Activated naive CD8-positive, alpha-beta T cell (primary cell): ENCODE measurements at regions not wholly inside any gene's neighbourhood (a gene's known extent, or its start where the extent isn't known, plus 50 kb on each side); places are given as distances from the start of the nearest gene placed in this dataset.

Source experiments
- H3K27ac Mint-ChIP-seq: one replicate; pipeline ENCODE4 v1.8.0; 2021; ENCODE audit warnings: mixed read lengths
- H3K27me3 Mint-ChIP-seq: one replicate; pipeline ENCODE4 v1.8.0; 2021; ENCODE audit warnings: mixed read lengths
- H3K36me3 Mint-ChIP-seq: one replicate; pipeline ENCODE4 v1.8.0; 2021; ENCODE audit warnings: mixed read lengths
- H3K4me1 Mint-ChIP-seq: one replicate; pipeline ENCODE4 v1.8.0; 2021; ENCODE audit warnings: low read depth, mixed read lengths
- H3K4me3 Mint-ChIP-seq: one replicate; pipeline ENCODE4 v1.8.0; 2021; ENCODE audit warnings: mild to moderate bottlenecking, mixed read lengths
- H3K9me3 Mint-ChIP-seq: one replicate; pipeline ENCODE4 v1.8.0; 2021; ENCODE audit warnings: low read depth, mixed read lengths

DNA sequence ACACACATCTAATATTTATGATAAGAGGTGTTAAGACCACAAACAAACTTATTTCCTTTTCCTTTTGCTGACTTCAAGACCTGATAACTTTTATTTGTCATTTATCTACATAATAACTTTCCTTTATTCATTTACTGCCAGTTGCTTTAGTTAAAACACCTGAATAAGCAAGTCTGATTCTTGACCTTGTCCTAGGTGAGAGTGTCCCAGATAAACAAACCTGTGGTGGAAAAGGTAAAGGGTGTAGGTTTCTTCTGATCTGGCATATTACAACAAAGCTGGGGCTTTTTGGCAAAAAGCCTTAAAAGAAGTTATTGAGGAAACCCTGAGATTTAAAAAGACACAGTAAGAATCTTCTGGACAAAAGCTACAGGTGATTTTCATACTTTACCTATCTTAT, 191.5 kb downstream of the ZBBX start:
- Mint-ChIP-seq H3K4me3 (no peak overlapping the region), H3K4me1 (no peaks in the 10 kb centered on the region), H3K36me3 (no peaks in the 10 kb centered on the region), H3K27ac (no peak overlapping the region), H3K9me3 (peaks cover 19% of the 10 kb centered on the region), H3K27me3 (no peaks in the 10 kb centered on the region)

DNA sequence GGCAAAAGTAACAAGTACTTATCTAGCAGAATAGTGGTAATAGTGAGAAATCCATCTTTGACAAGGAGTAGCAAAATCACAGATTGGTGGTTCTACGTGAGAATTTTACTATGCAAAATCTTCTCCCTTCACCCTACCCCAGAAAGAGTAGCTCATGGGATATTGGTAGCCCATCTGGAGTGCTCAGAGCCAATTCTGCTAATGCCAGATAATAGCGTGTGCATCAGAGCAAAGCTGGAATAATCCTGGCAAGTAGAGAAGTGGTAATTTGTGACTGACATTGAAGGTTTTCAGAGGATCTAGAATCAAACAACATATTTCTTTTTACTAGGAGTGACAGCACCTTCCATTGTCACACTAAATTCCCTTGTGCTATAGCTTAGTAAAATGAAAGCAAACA, 192.9 kb downstream of the ZBBX start:
- H3K4me1 Mint-ChIP-seq: no peaks in the 10 kb centered on the region
- no peaks in the 10 kb centered on the region for H3K36me3 Mint-ChIP-seq

DNA sequence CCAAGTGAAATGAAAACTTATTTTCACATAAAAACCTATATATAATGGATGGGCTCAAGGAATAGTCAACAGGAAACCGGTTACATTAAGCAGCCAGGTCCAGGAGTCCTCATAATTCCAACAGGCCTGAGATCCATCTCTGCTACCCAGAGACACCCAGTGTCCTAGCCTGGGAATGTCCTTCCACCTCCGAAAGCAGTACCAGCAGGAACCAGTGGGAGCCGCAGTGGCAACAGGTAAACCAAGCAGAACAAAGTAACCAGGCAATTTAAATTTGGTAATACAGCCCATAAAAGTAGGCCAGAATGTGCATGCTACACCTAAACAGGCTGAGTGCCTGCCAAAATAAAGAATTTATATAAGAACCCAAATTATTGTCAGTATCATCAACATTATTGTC, 195.6 kb downstream of the ZBBX start:
- no peaks in the 10 kb centered on the region for H3K36me3 Mint-ChIP-seq
- H3K4me3 Mint-ChIP-seq: no peak overlapping the region
- no peaks in the 10 kb centered on the region for H3K4me1 Mint-ChIP-seq
- no peaks in the 10 kb centered on the region for H3K27me3 Mint-ChIP-seq
- no peaks in the 10 kb centered on the region for H3K9me3 Mint-ChIP-seq
- H3K27ac Mint-ChIP-seq: no peak overlapping the region

More for the DNA sequence above, 192.9 kb downstream of the ZBBX start:
- H3K27me3 Mint-ChIP-seq: no peaks in the 10 kb centered on the region
- no peak overlapping the region for H3K27ac Mint-ChIP-seq
- peaks cover 8% of the 10 kb centered on the region for H3K9me3 Mint-ChIP-seq
- H3K4me3 Mint-ChIP-seq: no peak overlapping the region

DNA sequence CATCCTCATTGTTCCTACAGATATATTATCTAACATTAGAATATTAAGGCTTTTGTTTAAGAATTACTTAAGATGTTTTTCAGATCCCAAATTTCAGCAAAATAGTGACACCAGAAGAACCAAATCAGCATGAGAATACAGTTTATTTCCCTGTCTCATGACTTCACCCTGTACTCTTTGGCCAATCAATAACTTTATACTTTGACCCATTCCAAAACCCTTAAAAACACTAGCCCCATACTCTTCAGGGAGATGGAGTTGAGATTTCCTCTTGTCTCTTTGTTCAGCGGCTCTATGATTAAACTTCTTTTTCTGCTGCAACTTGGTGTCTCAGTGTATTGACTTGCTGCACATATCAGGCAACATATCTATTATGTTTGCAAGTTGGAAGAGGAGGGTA, 207.7 kb downstream of the ZBBX start:
- H3K4me3 Mint-ChIP-seq: no peak overlapping the region

DNA sequence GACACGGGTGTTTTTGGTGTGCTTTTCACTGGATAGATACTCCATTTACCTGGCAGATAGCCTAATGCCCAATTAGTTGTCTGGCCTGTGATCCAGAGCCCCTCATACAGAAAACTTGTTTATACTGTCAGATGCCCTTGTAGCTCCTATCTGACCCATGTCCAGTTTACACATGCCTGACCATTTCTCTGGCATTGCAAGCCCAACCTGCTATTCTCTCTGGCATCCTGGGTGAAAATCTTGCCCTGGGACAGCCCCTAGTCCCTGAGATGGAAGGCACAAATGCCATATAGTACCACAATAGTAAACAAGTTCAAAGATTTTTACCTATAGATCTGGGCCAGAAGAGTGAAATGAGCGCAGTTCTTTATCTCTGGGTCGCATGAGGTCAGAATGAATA, 212.6 kb downstream of the ZBBX start:
- H3K9me3 Mint-ChIP-seq: no peaks in the 10 kb centered on the region
- no peaks in the 10 kb centered on the region for H3K27me3 Mint-ChIP-seq
- no peak overlapping the region for H3K27ac Mint-ChIP-seq
- no peaks in the 10 kb centered on the region for H3K36me3 Mint-ChIP-seq
- no peaks in the 10 kb centered on the region for H3K4me1 Mint-ChIP-seq
- H3K4me3 Mint-ChIP-seq: no peak overlapping the region

More for the DNA sequence above, 207.7 kb downstream of the ZBBX start:
- Mint-ChIP-seq H3K36me3 (no peaks in the 10 kb centered on the region), H3K27me3 (no peaks in the 10 kb centered on the region), H3K4me1 (no peaks in the 10 kb centered on the region), H3K27ac (no peak overlapping the region), H3K9me3 (peaks cover 9% of the 10 kb centered on the region)

DNA sequence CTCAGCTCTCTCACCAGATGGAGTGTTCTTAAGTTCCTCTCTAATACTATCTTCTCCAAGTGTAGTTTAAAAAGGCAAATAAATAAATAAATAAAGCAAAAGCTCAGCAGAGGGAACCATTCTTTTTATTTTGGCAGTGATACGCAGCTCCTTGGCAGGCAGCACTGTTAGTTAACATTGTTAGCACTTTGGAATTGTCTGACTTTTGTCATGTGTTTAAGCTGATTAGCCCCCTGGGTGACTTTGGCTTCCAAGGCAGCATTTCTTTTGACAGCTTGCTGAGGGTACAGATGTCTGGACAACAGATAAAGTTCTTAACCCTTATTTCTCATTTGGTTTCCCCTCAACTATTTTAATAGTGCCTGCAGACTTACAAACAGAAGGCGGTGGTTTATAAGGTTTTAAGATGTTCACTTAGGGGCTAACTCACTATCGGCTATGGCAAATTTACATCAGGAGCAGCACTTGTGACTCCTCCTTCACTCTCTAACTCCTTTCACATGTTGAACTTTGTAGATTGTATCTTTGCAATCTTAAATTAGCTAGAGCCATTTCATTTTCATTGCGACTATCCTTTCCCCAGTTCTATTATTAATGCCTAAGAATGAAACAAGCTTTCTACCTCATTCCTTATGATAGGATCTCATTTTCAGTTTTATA, 213.4 kb downstream of the ZBBX start:
- Mint-ChIP-seq H3K27ac (no peak overlapping the region), H3K36me3 (no peaks in the 10 kb centered on the region), H3K27me3 (no peaks in the 10 kb centered on the region), H3K4me1 (no peaks in the 10 kb centered on the region), H3K4me3 (no peak overlapping the region), H3K9me3 (no peaks in the 10 kb centered on the region)

DNA sequence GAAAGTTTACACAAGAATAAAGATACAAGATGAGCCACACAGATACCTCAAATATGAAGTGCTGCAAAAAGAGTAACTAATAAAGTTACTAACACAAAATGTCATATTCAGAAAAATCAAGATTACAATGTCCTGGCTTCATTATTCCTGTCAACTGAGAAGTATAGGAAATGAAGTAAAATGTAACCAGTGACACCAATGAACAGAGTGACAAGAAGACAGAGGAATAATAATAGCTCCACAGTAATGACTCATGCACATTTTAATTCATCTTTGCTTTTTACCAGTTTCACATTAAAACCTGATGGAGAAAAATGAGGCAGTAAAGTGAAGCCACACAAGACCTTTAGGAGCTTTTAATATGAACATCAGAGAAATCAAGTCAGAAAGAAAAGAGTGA, 214.1 kb downstream of the ZBBX start:
- Mint-ChIP-seq H3K27me3 (no peaks in the 10 kb centered on the region), H3K36me3 (no peaks in the 10 kb centered on the region), H3K4me1 (no peaks in the 10 kb centered on the region), H3K27ac (no peak overlapping the region), H3K9me3 (no peaks in the 10 kb centered on the region), H3K4me3 (no peak overlapping the region)

DNA sequence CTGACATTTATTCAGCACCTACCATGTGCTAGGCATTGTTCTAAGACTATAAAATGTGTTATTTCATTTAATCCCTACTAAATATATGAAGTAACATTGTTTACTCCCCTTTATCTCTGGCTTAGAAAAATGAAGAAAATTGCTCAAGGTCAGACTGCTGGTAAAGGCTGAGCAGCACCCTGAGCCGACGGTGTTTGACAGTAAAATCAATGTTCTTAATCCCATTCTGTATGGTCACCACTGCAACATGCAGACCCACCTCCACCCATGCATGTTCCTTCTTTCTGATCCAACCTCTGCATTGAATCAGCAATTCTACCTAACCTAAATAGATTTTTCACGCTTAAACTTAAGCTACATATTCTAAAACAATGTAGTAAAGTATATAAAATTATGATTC, 216.5 kb downstream of the ZBBX start:
- Mint-ChIP-seq H3K27me3 (no peaks in the 10 kb centered on the region), H3K4me3 (no peak overlapping the region), H3K36me3 (no peaks in the 10 kb centered on the region), H3K27ac (no peak overlapping the region), H3K4me1 (no peaks in the 10 kb centered on the region), H3K9me3 (no peaks in the 10 kb centered on the region)

DNA sequence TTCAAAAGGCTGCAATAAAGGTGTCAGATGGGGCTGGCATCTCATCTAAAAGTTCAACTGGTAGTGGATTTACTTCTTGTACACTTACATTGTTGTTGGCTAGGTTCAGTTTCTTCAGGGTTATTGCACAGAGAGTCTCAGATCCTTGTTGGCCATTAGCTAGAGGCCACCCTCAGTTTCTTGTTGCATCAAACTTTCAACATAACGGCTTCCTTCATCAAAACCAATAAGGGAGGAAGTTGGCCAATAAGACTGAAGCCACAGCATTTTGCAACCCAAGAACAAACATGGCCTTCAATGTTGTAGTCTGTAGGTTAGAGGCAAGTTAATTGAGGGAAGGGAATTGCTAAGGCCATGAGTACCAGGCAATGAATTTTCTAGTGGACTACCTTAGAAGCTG, 218.0 kb downstream of the ZBBX start:
- no peak overlapping the region for H3K4me3 Mint-ChIP-seq
- H3K4me1 Mint-ChIP-seq: no peaks in the 10 kb centered on the region
- no peak overlapping the region for H3K27ac Mint-ChIP-seq
- no peaks in the 10 kb centered on the region for H3K36me3 Mint-ChIP-seq
- H3K9me3 Mint-ChIP-seq: peaks cover 10% of the 10 kb centered on the region
- no peaks in the 10 kb centered on the region for H3K27me3 Mint-ChIP-seq

DNA sequence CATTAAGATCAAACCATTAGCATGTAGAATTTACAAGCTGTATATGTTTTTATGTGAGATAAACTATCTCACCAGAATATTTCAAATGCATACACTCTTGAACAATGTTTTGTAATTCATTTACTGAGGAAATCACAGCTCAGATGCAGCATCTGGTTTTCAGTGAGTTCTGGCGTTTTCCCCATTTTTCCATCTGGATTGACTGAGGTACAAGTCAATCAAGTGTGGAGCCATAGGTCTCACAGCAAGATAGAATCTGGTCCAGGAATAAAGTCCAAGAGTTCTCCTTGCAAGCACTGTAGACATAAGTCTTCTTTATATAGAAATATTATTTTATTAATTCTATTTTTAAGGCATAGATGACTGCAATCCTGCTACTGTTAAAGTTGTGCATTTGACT, 219.3 kb downstream of the ZBBX start:
- H3K36me3 Mint-ChIP-seq: no peaks in the 10 kb centered on the region
- H3K9me3 Mint-ChIP-seq: peaks cover 14% of the 10 kb centered on the region
- no peaks in the 10 kb centered on the region for H3K4me1 Mint-ChIP-seq
- H3K4me3 Mint-ChIP-seq: no peak overlapping the region
- no peaks in the 10 kb centered on the region for H3K27me3 Mint-ChIP-seq
- no peak overlapping the region for H3K27ac Mint-ChIP-seq

DNA sequence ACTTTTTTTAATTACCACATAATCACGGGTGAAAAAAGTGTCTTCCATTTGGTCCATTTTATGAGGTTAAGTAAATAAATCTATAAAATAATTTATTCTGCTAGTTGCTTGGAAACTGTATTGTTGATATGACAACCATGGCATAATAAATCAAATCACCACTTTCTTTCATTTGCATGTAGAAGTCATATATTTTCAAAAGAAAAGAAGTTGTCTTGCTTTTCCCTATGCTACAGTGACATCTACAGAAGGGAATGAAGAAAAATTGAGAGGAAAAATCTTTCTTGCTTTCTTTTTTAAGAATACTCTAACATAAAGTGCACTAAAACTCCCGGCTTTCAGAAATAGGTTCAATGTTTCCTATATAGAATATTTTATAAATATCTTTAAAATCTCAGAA, 228.5 kb downstream of the ZBBX start:
- Mint-ChIP-seq H3K27me3 (no peaks in the 10 kb centered on the region), H3K36me3 (no peaks in the 10 kb centered on the region), H3K27ac (no peak overlapping the region), H3K4me3 (no peak overlapping the region), H3K4me1 (no peaks in the 10 kb centered on the region), H3K9me3 (peaks cover 10% of the 10 kb centered on the region)

DNA sequence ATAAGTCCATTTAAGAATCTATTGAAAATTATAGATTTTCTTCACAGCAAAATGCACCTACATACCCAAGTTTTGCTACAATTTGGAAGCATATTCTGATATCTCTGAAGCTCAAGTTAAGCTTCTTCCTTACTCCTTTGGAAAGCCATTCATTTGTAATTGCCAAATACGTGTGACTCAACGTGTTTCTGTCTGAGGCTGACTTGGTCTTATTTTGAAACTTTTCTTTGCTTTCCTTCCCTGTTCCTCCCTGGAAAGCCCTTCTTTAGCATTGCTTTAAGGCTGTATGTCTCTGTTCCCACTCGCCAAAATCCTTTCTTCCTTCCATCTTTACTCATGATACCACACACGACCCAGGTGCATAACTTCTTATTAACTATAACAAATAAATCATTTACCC, 232.0 kb downstream of the ZBBX start:
- Mint-ChIP-seq H3K27me3 (no peaks in the 10 kb centered on the region), H3K4me3 (no peak overlapping the region), H3K27ac (no peak overlapping the region), H3K4me1 (no peaks in the 10 kb centered on the region), H3K36me3 (no peaks in the 10 kb centered on the region), H3K9me3 (no peaks in the 10 kb centered on the region)

DNA sequence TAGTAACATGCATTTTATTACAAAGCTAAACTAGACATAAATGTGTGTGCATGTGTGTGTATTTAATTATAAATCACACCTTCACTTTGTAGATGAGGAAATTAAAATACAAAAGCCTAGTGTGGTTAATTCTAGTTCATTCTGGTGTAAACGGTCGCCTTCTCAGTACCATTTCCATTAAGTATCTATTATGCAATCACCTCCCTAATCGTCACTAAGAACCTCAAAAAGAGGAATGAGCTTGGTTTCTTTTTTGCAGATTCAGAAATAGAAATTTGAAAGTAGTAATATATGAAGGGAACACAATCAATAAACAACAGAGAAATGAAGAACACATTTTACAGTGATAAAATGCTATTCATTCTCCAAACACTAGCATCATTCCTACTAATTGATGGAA, 233.2 kb downstream of the ZBBX start:
- no peaks in the 10 kb centered on the region for H3K27me3 Mint-ChIP-seq
- no peak overlapping the region for H3K27ac Mint-ChIP-seq
- no peaks in the 10 kb centered on the region for H3K36me3 Mint-ChIP-seq
- no peak overlapping the region for H3K4me3 Mint-ChIP-seq
- no peaks in the 10 kb centered on the region for H3K4me1 Mint-ChIP-seq
- no peaks in the 10 kb centered on the region for H3K9me3 Mint-ChIP-seq

DNA sequence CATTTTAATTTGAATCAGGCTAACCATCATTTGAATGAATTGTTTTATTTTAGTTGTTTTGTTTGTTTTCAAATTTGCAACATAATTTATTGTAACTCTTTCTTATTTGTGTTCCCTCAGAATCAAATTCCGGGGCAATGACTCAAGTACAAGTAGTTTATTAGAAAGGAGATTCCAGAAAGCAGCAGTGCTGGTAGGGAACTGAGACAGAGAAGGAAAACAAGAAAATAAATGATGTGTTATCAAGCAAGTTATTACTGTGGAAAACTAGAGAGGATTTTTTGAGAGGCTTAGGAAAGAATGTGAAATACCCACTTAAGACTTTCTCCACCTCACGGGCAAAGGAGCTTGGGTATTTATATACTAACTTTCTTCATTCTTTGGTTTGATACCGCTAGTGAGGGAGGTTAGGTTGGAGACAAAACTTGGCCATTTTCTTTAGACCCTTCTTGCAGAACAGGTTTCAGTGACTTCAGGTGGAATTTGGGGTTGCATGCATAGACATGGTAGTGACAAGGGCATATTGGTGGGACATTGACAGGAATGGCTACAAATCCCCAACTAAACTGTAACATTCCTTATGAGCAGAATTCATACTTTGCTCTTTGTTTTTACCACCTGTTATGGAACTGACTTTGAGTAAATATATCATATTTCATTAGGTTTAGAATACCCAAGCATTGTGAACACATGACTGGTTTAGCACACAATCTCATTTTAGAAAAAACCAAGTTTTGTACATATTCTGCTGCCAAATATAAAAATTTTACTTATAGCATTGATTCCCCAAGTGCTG, 254.3 kb downstream of the ZBBX start:
- H3K4me1 Mint-ChIP-seq: no peaks in the 10 kb centered on the region
- H3K36me3 Mint-ChIP-seq: no peaks in the 10 kb centered on the region
- no peaks in the 10 kb centered on the region for H3K9me3 Mint-ChIP-seq
- no peaks in the 10 kb centered on the region for H3K27me3 Mint-ChIP-seq
- H3K4me3 Mint-ChIP-seq: no peak overlapping the region
- no peak overlapping the region for H3K27ac Mint-ChIP-seq

DNA sequence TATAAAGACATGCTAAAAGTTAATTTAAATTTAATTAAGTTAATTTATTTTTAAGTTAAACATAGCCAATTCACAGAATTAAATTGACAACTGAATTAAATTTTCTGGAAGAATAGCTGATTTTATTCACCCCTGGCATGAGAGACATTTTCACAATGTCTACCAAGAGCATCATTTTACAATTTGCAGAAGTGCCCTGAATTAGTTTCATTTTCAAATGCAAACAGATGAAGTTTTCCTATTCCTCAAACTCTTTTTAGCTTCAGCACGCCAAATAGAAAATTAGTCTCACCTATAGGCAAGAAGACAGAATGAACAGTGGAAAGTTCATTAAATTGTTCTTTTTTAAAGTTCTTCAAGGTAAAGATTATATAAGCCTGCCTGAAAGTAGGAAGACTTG, 259.3 kb downstream of the ZBBX start:
- Mint-ChIP-seq H3K27ac (no peak overlapping the region), H3K4me1 (no peaks in the 10 kb centered on the region), H3K4me3 (no peak overlapping the region), H3K36me3 (no peaks in the 10 kb centered on the region), H3K27me3 (no peaks in the 10 kb centered on the region), H3K9me3 (peaks cover 7% of the 10 kb centered on the region)
